ENCODE measurements at regions not wholly inside any gene's neighbourhood (a gene's known extent, or its start where the extent isn't known, plus 50 kb on each side); places are given as distances from the start of the nearest gene placed in this dataset.
A peak's percentile ranks its signal among the peaks of the same experiment; 100 is the strongest.

- 65 to 77% methylated on average over 1 of the region's 1 CpG for WGBS, 2 donors
- H3K27me3 ChIP-seq, result no peaks in the 10 kb centered on the region
Measured at GRCh38 chr14:62301080-62301479, 538.9 kb downstream of the SNAPC1 start.

GRCh38 chr14:62301911-62302310, 539.7 kb downstream of the SNAPC1 start:
- H3K9me3 ChIP-seq, result no peaks in the 10 kb centered on the region
- no peak overlapping the region for H3K4me3 ChIP-seq
- H3K27me3 ChIP-seq, result no peaks in the 10 kb centered on the region
- no peak for TF ChIP-seq EP300 (IDR thresholded peaks at IDR 0.05)
- no peak for TF ChIP-seq POLR2A (IDR thresholded peaks at IDR 0.05)
- no peak for TF ChIP-seq CTCF (IDR thresholded peaks at IDR 0.05)
- no peak for DNase-seq (ENCODE audit: low spot score in 2 of 2)
- H3K27ac ChIP-seq, result no peak overlapping the region
- peaks cover 0 to 3% (median 0%) of the 10 kb centered on the region in 4 donors for H3K4me1 ChIP-seq
- H3K36me3 ChIP-seq, result no peaks in the 10 kb centered on the region
- 80 to 90% methylated on average over 1 of the region's 1 CpG for WGBS, 2 donors

More at GRCh38 chr14:62301080-62301479, 538.9 kb downstream of the SNAPC1 start:
- H3K27ac ChIP-seq, result no peak overlapping the region
- no peak for TF ChIP-seq CTCF (IDR thresholded peaks at IDR 0.05)
- TF ChIP-seq POLR2A (IDR thresholded peaks at IDR 0.05), result no peak
- no peak for TF ChIP-seq EP300 (IDR thresholded peaks at IDR 0.05)
- H3K4me3 ChIP-seq, result no peak overlapping the region
- DNase-seq (ENCODE audit: low spot score in 2 of 2), result no peak
- no peaks in the 10 kb centered on the region for H3K36me3 ChIP-seq
- peaks cover 0 to 3% (median 0%) of the 10 kb centered on the region in 4 donors for H3K4me1 ChIP-seq
- H3K9me3 ChIP-seq, result no peaks in the 10 kb centered on the region

- H3K27ac ChIP-seq, result peak overlapping the region in 1 of 4 donors; percentile 12
- TF ChIP-seq EP300 (IDR thresholded peaks at IDR 0.05) (no peak), POLR2A (IDR thresholded peaks at IDR 0.05) (no peak), CTCF (IDR thresholded peaks at IDR 0.05) (no peak)
- H3K4me3 ChIP-seq, result no peak overlapping the region
- WGBS, 2 donors, result 64 to 66% methylated on average over 4 of the region's 4 CpGs
- H3K36me3 ChIP-seq, result no peaks in the 10 kb centered on the region
- H3K4me1 ChIP-seq, result peaks cover 0 to 3% (median 0%) of the 10 kb centered on the region in 4 donors
- DNase-seq (ENCODE audit: low spot score in 2 of 2), result no peak
- H3K27me3 ChIP-seq, result no peaks in the 10 kb centered on the region
- no peaks in the 10 kb centered on the region for H3K9me3 ChIP-seq
Measured at GRCh38 chr14:62303437-62303836, 541.2 kb downstream of the SNAPC1 start.

- Histone ChIP-seq H3K36me3 (no peaks in the 10 kb centered on the region), H3K4me1 (peaks cover 0 to 3% (median 0%) of the 10 kb centered on the region in 4 donors), H3K27ac (peak overlapping the region in 1 of 4 donors; percentile 46), H3K27me3 (no peaks in the 10 kb centered on the region), H3K9me3 (no peaks in the 10 kb centered on the region), H3K4me3 (peak overlapping the region in 1 of 4 donors; percentile 5)
- no peak for DNase-seq (ENCODE audit: low spot score in 2 of 2)
- TF ChIP-seq EP300 (IDR thresholded peaks at IDR 0.05), result no peak
- TF ChIP-seq CTCF (IDR thresholded peaks at IDR 0.05), result no peak
- TF ChIP-seq POLR2A (IDR thresholded peaks at IDR 0.05), result no peak
- 22 to 37% methylated on average over 3 of the region's 3 CpGs for WGBS, 2 donors
Measured at GRCh38 chr14:62304257-62304656, 542.0 kb downstream of the SNAPC1 start.

GRCh38 chr14:62307844-62308243, 545.6 kb downstream of the SNAPC1 start:
- Histone ChIP-seq H3K27ac (no peak overlapping the region), H3K4me1 (no peaks in the 10 kb centered on the region), H3K4me3 (no peak overlapping the region), H3K9me3 (no peaks in the 10 kb centered on the region), H3K27me3 (no peaks in the 10 kb centered on the region), H3K36me3 (no peaks in the 10 kb centered on the region)
- no peak for DNase-seq (ENCODE audit: low spot score in 2 of 2)
- no peak for TF ChIP-seq CTCF (IDR thresholded peaks at IDR 0.05)
- WGBS, 2 donors, result 76 to 95% methylated on average over 3 of the region's 3 CpGs
